ENCODE measurements at regions not wholly inside any gene's neighbourhood (a gene's known extent, or its start where the extent isn't known, plus 50 kb on each side); places are given as distances from the start of the nearest gene placed in this dataset.

- no peaks in the 10 kb centered on the region for H3K4me1 ChIP-seq (ENCODE audit: insufficient read depth)
- no peaks in the 10 kb centered on the region for H3K36me3 ChIP-seq
- no peaks in the 10 kb centered on the region for H3K27me3 ChIP-seq
- TF ChIP-seq CTCF (IDR thresholded peaks at IDR 0.05) (no peak), EP300 (IDR thresholded peaks at IDR 0.05) (no peak), POLR2A (IDR thresholded peaks at IDR 0.05) (no peak)
- intact Hi-C loops (cut with DNase I), result no loop called here
- H3K27ac ChIP-seq, result no peak overlapping the region
- H3K4me3 ChIP-seq, result no peak overlapping the region
- no peaks in the 10 kb centered on the region for H3K9me3 ChIP-seq
- DNase-seq, result no peak
These were observed 83.8 kb upstream of the KLHL29 start for GRCh38 chr2:23301136-23301535.

- no peak overlapping the region for H3K4me3 ChIP-seq
- H3K9me3 ChIP-seq, result no peaks in the 10 kb centered on the region
- DNase-seq, result no peak
- no peaks in the 10 kb centered on the region for H3K4me1 ChIP-seq (ENCODE audit: insufficient read depth)
- no peak overlapping the region for H3K27ac ChIP-seq
- H3K36me3 ChIP-seq, result no peaks in the 10 kb centered on the region
- no peak for TF ChIP-seq EP300 (IDR thresholded peaks at IDR 0.05)
- TF ChIP-seq CTCF (IDR thresholded peaks at IDR 0.05), result no peak
- TF ChIP-seq POLR2A (IDR thresholded peaks at IDR 0.05), result no peak
- no peaks in the 10 kb centered on the region for H3K27me3 ChIP-seq
- intact Hi-C loops (cut with DNase I), result no loop called here
These were observed 82.4 kb upstream of the KLHL29 start for GRCh38 chr2:23302591-23302990.

GRCh38 chr2:23306401-23306800 lies 78.6 kb upstream of the KLHL29 start:
- intact Hi-C loops (cut with DNase I), result no loop called here
- no peak for DNase-seq
- no peak overlapping the region for H3K4me3 ChIP-seq
- H3K36me3 ChIP-seq, result no peaks in the 10 kb centered on the region
- no peaks in the 10 kb centered on the region for H3K9me3 ChIP-seq
- H3K4me1 ChIP-seq (ENCODE audit: insufficient read depth), result no peaks in the 10 kb centered on the region
- no peak overlapping the region for H3K27ac ChIP-seq
- TF ChIP-seq EP300 (IDR thresholded peaks at IDR 0.05) (no peak), POLR2A (IDR thresholded peaks at IDR 0.05) (no peak), CTCF (IDR thresholded peaks at IDR 0.05) (no peak)
- WGBS, 3 donors, result 46 to 60% (median 51%) methylated on average over 9 of the region's 9 CpGs
- H3K27me3 ChIP-seq, result no peaks in the 10 kb centered on the region

GRCh38 chr2:23311186-23311585 lies 73.8 kb upstream of the KLHL29 start:
- Histone ChIP-seq H3K27ac (no peak overlapping the region), H3K9me3 (no peaks in the 10 kb centered on the region), H3K4me1 (ENCODE audit: insufficient read depth) (no peaks in the 10 kb centered on the region), H3K27me3 (no peaks in the 10 kb centered on the region), H3K4me3 (no peak overlapping the region), H3K36me3 (no peaks in the 10 kb centered on the region)
- intact Hi-C loops (cut with DNase I), result no loop called here
- TF ChIP-seq POLR2A (IDR thresholded peaks at IDR 0.05) (no peak), EP300 (IDR thresholded peaks at IDR 0.05) (no peak), CTCF (IDR thresholded peaks at IDR 0.05) (no peak)
- no peak for DNase-seq
- 69 to 74% (median 71%) methylated on average over 1 of the region's 1 CpG for WGBS, 3 donors

Measured in ovary (tissue), 7 donors.